Gastroesophageal sphincter (tissue), 4 donors: ENCODE measurements at regions not wholly inside any gene's neighbourhood (a gene's known extent, or its start where the extent isn't known, plus 50 kb on each side); places are given as distances from the start of the nearest gene placed in this dataset.

Experiments used
- ATAC-seq: fragments of 150-250 bp; one replicate; pipeline ENCODE4 v1.9.1; 2016; ENCODE audit warnings: mild to moderate bottlenecking, moderate library complexity
- H3K27ac ChIP-seq, 4 donors: fragments of 200-600 bp; sonication (generic) in 3 of 4; 1 replicate in 3 of 4; 2 replicates in 1 of 4; pipeline ENCODE4 v1.5.1; 2016 to 2019
- H3K27me3 ChIP-seq: fragments of 200-600 bp; sonication (generic); one replicate; pipeline ENCODE4 v1.5.1; 2019
- H3K36me3 ChIP-seq, 2 donors: fragments of 200-600 bp; sonication (generic); one replicate each; pipeline ENCODE4 v1.5.1; 2019; ENCODE audit warnings: control low read depth in 1 of 2
- H3K4me1 ChIP-seq, 3 donors: fragments of 200-600 bp; sonication (generic); 1 replicate in 2 of 3; 2 replicates in 1 of 3; pipeline ENCODE4 v1.5.1; 2016 to 2019; ENCODE audit warnings: control low read depth in 2 of 3
- H3K4me3 ChIP-seq, 2 donors: fragments of 200-600 bp; sonication (generic); one replicate each; pipeline ENCODE4 v1.5.1; 2019; ENCODE audit warnings: mild to moderate bottlenecking in 1 of 2, moderate library complexity in 1 of 2
- H3K9me3 ChIP-seq, 3 donors: fragments of 200-600 bp; sonication (generic); one replicate each; pipeline ENCODE4 v1.5.1; 2017 to 2019; ENCODE audit warnings: control low read depth in 2 of 3
- CTCF ChIP-seq, 4 experiments: fragments of 200-600 bp in 2 of 4; fragments of 450-650 bp in 2 of 4; sonication (generic) in 1 of 4; IDR thresholded peaks; one replicate each; pipeline ENCODE4 v1.5.1; 2017 to 2019; ENCODE audit warnings: antibody characterized with exemption in 4 of 4, mild to moderate bottlenecking in 2 of 4, moderate library complexity in 2 of 4
- EP300 ChIP-seq: sonication (generic); formaldehyde crosslinking; IDR thresholded peaks from one replicate; pipeline ENCODE4 v1.6.1; 2017; ENCODE audit warnings: antibody characterized with exemption, mild to moderate bottlenecking
- POLR2A ChIP-seq, 2 donors: fragments of 450-650 bp; IDR thresholded peaks; one replicate each; pipeline ENCODE4 v1.6.1; 2017; ENCODE audit warnings: antibody characterized with exemption in 2 of 2, mild to moderate bottlenecking in 2 of 2, moderate library complexity in 1 of 2
- POLR2AphosphoS5 ChIP-seq: sonication (generic); formaldehyde crosslinking; IDR thresholded peaks from one replicate; pipeline ENCODE4 v1.6.1; 2017; ENCODE audit warnings: antibody characterized with exemption
- WGBS, 2 donors: methylation state at CpG; one replicate each; pipeline ENCODE4 v1.1.5; 2018; ENCODE audit warnings: low coverage in 1 of 2; 5-methylcytosine and 5-hydroxymethylcytosine counted together

DNA sequence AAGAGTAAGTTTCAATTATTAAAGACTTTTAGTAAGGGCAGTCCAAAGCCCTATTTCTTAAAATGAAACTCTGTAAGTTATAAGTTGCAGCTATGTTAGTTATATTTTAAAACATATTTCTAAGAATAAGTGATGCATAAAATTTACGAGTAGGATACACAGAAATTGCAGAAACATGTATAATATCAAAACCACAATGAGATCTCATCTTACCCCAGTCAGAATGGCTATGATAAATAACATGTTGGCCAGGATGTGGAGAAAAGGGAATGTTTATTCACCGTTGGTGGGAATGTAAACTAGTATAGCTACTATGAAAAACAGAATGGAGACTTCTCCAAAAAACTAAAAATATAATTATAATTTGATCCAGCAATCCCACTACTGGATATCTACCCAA, 201.2 kb downstream of the CBLN2 start:
- Histone ChIP-seq H3K4me1 (no peaks in the 10 kb centered on the region), H3K27me3 (no peaks in the 10 kb centered on the region), H3K9me3 (no peaks in the 10 kb centered on the region), H3K27ac (no peak overlapping the region), H3K36me3 (no peaks in the 10 kb centered on the region), H3K4me3 (no peak overlapping the region)
- ATAC-seq: no peak
- TF ChIP-seq POLR2AphosphoS5 (no peak), CTCF (IDR thresholded peaks at IDR 0.05) (no peak), POLR2A (IDR thresholded peaks at IDR 0.05) (no peak), EP300 (no peak)
- 6 to 21% methylated on average over 2 of the region's 2 CpGs for WGBS, 2 donors

GRCh38 chr18:72339976-72340375, 204.2 kb downstream of the CBLN2 start:
- no peaks in the 10 kb centered on the region for H3K27me3 ChIP-seq
- H3K4me1 ChIP-seq: no peaks in the 10 kb centered on the region
- WGBS, 2 donors: 79 to 89% methylated on average over 1 of the region's 1 CpG
- H3K4me3 ChIP-seq: no peak overlapping the region
- H3K36me3 ChIP-seq: no peaks in the 10 kb centered on the region
- no peak overlapping the region for H3K27ac ChIP-seq
- TF ChIP-seq CTCF (IDR thresholded peaks at IDR 0.05) (no peak), POLR2A (IDR thresholded peaks at IDR 0.05) (no peak), EP300 (no peak)
- no peaks in the 10 kb centered on the region for H3K9me3 ChIP-seq
- ATAC-seq: no peak

DNA sequence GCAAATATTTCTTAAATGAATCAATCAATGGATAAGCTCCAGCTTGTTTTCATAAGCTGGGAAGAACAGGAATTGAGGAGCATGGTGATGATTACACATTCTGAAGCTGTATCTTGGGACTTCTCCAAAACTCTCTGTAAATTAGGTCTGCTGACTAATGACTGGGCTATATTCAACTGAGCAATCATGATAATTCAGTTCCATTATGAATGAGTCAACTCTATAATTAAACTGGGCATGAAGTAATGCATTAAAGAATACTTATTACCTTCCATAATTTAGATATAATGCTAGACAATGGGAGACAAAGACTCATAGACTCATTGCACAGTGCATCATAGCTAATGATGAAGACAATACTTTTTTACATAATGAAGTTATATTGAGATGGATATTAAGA, 207.4 kb downstream of the CBLN2 start:
- no peak for ATAC-seq
- Histone ChIP-seq H3K27me3 (no peaks in the 10 kb centered on the region), H3K27ac (no peak overlapping the region), H3K4me1 (no peaks in the 10 kb centered on the region), H3K36me3 (no peaks in the 10 kb centered on the region), H3K9me3 (peaks cover 0 to 3% (median 0%) of the 10 kb centered on the region in 3 donors), H3K4me3 (no peak overlapping the region)
- TF ChIP-seq POLR2A (IDR thresholded peaks at IDR 0.05) (no peak), CTCF (IDR thresholded peaks at IDR 0.05) (no peak), EP300 (no peak), POLR2AphosphoS5 (no peak)

- 53 to 59% methylated on average over 2 of the region's 2 CpGs for WGBS, 2 donors
- no peak overlapping the region for H3K27ac ChIP-seq
- H3K4me3 ChIP-seq: no peak overlapping the region
- no peak for ATAC-seq
- H3K36me3 ChIP-seq: no peaks in the 10 kb centered on the region
- no peaks in the 10 kb centered on the region for H3K4me1 ChIP-seq
- no peaks in the 10 kb centered on the region for H3K27me3 ChIP-seq
- no peak for TF ChIP-seq POLR2A (IDR thresholded peaks at IDR 0.05)
- no peak for TF ChIP-seq EP300
- no peak for TF ChIP-seq CTCF (IDR thresholded peaks at IDR 0.05)
- TF ChIP-seq POLR2AphosphoS5: no peak
- peaks cover 0 to 5% (median 0%) of the 10 kb centered on the region in 3 donors for H3K9me3 ChIP-seq
These were observed 214.6 kb downstream of the CBLN2 start for GRCh38 chr18:72329533-72329932.

DNA sequence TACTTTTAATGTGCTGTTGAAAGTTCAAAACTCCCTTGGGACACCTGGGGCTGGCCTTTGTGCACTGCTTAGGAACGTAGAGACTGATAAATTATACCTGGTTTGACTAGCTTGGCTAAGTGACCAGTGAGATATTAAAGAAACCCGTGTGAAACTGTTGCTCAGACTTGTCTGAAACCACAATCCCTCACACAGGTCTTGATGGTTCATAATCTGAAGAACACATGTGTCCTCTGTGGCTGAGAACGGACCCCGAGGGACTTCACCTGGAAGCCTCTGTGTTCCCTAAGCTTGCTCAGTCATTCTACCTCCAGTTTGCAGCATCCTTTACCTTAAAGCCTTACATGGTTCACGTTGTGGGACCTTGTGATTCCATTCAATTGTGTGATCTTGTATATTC, 218.8 kb downstream of the CBLN2 start:
- WGBS, 2 donors: 81 to 83% methylated on average over 5 of the region's 5 CpGs
- TF ChIP-seq CTCF (IDR thresholded peaks at IDR 0.05) (no peak), POLR2AphosphoS5 (no peak), EP300 (no peak), POLR2A (IDR thresholded peaks at IDR 0.05) (no peak)
- ATAC-seq: no peak
- H3K27me3 ChIP-seq: no peaks in the 10 kb centered on the region
- no peaks in the 10 kb centered on the region for H3K36me3 ChIP-seq
- H3K4me1 ChIP-seq: no peaks in the 10 kb centered on the region
- no peak overlapping the region for H3K27ac ChIP-seq
- H3K9me3 ChIP-seq: no peaks in the 10 kb centered on the region
- H3K4me3 ChIP-seq: no peak overlapping the region
